Cardiac fibroblast (primary cell): ENCODE measurements at regions not wholly inside any gene's neighbourhood (a gene's known extent, or its start where the extent isn't known, plus 50 kb on each side); places are given as distances from the start of the nearest gene placed in this dataset.

Source experiments
- DNase-seq, 2 donors: peaks; one replicate each; pipeline versions ENCODE4 v3.0.0 to v3.0.0-alpha.2; 2010; ENCODE audit warnings: low read depth in 2 of 2
- H3K4me3 ChIP-seq, 2 donors: replicated peaks in 1 of 2; 1 replicate in 1 of 2; 2 replicates in 1 of 2; pipeline ENCODE4 v1.5.1; 2011; ENCODE audit warnings: low read depth in 2 of 2, low read length in 2 of 2, mild to moderate bottlenecking in 2 of 2, moderate library complexity in 1 of 2
- CTCF ChIP-seq: IDR thresholded peaks from one replicate; pipeline ENCODE4 v1.5.1; 2011; ENCODE audit warnings: low read depth, mild to moderate bottlenecking, low read length, inconsistent platforms

- DNase-seq = peak; percentile 81 to 83
- H3K4me3 ChIP-seq = no peak overlapping the region
- peak; percentile 61 for TF ChIP-seq CTCF
These were observed 166.4 kb downstream of the TLE1 start for GRCh38 chr9:81522716-81523551.

- DNase-seq = no peak
- no peak overlapping the region for H3K4me3 ChIP-seq
- no peak for TF ChIP-seq CTCF
These were observed 167.5 kb downstream of the TLE1 start for GRCh38 chr9:81521892-81522291.

- no peak overlapping the region for H3K4me3 ChIP-seq
- no peak for TF ChIP-seq CTCF
- no peak for DNase-seq
These were observed 169.4 kb downstream of the TLE1 start for GRCh38 chr9:81519816-81520495.

- no peak for TF ChIP-seq CTCF
- H3K4me3 ChIP-seq = no peak overlapping the region
- DNase-seq = no peak
These were observed 171.4 kb downstream of the TLE1 start for GRCh38 chr9:81517954-81518353.

- no peak overlapping the region for H3K4me3 ChIP-seq
- TF ChIP-seq CTCF = no peak
- no peak for DNase-seq
These were observed 176.3 kb downstream of the TLE1 start for GRCh38 chr9:81513059-81513458.

GRCh38 chr9:81512641-81513040, 176.7 kb downstream of the TLE1 start:
- no peak overlapping the region for H3K4me3 ChIP-seq
- no peak for DNase-seq
- no peak for TF ChIP-seq CTCF
